DMS153 (cell line): ENCODE measurements at regions not wholly inside any gene's neighbourhood (a gene's known extent, or its start where the extent isn't known, plus 50 kb on each side); places are given as distances from the start of the nearest gene placed in this dataset.
"Not testable (repeated sequence)": the region's sequence is repeated elsewhere in the genome, so short reads cannot be mapped to it uniquely, and the experiment has no call there.

Experiments used
- DNase-seq: peaks from one replicate; lab custom pipeline; 2025; lab: John Stamatoyannopoulos, UW

DNA sequence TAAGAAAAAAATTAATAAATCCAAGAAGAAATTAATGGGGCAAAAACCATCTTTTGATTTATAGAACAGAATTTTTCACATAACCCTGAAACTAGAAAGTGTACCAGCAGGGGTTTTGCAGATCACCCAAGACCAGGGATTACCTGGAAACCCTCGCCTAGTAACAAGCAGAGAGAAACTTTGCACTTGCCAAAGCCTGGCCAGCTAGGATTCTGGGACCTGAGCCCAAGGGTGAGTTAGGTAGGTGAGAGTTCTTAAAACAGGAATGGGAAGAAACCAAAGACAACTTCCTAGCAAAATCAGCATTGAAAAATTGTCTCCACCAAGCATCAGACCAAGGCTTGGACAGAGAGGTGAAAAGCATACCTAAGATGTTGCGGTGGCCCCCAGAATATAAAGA lies 247.0 kb upstream of the NBEA start:
- DNase-seq = no peak

DNA sequence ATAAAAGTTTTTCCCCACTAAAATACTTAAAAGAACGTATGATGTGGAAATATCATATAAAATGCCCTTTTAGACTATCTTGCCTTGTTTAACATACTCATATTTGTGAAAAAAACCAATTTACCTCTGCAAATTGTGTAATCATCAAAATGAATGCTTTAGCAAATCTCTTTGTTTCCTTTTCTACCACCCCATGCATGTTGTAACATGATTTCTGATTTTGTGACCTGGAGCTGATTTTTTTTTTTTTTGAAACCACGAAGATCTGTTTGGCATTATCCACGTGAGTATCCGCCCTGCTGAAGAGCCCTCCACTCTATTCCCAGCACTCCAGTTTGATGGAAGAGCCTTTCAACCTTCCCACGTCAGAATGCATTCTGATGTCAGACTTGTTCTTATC lies 245.8 kb upstream of the NBEA start:
- no peak for DNase-seq

DNA sequence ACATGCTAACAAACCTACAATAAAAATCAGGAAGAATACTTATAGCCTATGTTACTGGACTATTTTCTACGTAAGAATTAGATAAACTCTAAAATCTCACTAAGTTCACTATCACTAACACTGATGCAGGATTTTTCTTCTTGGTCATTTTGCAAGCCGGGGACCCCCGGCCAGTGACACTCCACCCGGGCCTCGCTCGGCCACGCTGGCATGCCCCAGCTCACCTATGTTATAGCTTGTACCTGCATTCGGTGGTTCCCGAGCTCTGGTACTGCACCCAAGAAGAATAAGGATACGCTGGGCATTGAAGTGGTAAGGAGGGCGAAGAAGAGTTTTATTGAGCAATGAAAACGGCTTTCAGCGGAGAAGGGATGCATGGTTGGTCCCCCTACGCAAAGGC lies 245.3 kb upstream of the NBEA start:
- no peak for DNase-seq

DNA sequence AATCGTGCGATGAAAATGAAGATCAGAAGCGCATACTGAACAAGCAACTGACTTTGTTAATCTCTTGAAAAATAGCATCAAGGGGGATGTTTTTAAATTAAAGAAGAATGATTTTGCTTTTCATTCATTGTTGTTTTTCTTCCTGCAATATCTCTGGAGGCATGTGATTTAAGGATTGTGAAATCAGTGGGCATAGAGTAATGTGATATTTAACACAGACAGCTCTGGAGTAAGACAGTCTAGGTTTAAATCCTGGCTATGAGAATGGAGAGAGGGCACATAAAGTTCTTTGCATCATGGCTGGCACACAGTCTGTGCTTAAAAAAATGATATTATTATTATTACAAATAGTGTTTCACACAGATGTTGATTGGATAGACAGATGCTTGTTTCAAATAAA lies 243.1 kb upstream of the NBEA start:
- DNase-seq = no peak

DNA sequence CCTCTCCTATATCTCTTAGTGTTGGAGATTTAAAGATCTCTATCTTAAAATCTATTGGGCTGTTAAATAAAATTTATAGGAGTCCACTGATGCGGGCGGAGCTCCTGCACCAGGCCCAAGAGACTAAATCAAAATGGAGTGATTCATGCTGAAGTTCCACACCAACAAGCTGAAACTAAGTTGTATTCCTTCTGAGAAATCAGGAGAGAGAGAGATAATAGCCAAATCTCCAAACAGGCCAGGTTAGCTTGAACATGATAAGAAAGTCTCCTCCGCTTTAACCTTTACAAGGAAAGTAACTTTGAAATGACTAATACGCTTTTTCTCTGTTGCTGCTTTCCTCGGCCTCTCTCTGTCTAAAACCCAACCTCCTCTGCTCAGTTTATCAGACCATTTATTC lies 241.9 kb upstream of the NBEA start:
- DNase-seq = no peak

DNA sequence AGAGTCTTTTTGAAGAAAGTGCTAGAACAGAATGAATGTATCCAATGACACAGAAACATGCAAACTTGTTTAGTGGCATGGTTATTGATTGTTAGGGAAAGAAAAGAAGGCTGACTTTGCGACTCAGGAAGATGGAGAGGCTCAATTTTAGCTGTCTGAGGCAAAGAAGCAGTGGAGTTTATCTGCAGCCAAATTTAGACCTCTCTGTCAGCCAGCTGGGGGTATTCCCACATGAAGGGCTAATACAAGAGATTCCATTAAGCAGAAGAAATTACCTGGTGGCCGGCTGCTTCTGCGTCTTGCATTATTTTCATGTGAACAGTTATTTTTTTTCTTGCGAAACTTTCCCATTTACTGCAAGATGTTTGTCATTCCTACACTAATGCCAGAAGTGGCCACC lies 240.2 kb upstream of the NBEA start:
- DNase-seq = no peak

DNA sequence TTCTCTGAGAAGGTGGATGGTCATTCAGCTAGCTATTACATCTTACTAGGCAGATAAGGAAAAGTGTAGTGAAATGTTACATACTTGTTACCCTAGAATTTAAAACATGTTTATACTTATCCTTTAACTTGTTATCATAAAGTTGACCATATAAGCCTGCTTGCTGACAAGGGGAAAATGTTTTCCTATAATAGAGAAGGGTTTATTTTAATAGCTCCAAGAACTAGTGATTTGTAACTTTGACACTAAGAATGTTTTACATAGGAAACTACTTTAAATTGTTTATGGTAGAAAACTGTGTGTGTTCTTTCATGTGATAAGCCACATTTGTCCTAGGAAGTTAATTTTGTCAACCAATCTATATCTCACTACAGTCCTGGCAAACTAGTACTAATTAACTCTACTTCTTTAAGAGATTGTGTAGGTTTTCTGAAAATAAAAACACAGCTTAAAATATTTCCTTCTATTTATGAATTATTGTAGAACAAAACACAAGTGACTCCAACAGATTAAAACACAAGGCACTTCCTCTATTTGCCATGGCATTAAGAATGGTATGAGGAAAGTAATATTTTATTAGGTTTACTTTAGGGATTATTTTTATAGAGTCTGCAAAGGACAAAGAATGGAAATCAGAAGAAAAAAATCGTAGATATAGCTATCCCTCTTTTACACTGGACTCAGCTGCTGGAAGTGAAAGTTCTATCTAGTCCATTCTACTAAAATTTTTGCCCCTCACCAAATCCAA lies 233.3 kb upstream of the NBEA start:
- no peak for DNase-seq

DNA sequence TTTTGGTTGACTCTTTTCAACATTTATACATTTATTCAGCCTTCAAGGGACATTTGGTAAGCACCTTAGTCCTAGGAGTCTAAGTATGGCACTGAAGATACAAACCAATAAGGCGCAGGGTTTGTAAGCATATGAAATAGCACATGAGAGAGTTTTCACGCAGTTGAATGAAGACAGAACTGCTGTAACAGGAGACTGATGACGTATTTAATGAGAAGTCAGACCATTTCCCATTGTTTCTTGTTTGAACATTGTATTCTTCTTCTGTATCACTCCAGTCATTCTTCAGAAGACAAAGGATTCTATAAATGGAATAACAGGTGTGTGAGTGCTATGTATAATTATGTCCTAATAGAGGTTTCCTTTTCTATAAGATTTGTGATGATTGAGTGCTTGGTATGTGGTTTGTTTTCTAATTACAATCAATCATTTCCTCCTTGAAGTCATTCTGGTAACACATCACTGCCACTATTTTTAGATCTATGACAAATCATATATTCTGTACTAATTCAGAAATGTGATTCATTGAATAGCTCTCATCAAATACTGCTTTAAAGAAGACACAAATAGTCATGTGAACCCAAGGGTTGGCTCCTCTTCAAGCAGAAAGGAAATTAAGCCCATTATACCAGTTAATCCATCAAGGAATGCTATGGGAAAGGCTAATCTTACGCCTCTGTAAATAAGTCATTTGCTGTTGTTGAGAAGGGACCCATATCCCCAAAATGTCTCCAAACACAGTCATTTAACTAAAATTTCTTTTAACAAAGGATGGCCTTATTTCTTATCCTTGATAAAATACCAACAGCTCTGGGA lies 222.8 kb upstream of the NBEA start:
- peak; percentile 65 for DNase-seq

DNA sequence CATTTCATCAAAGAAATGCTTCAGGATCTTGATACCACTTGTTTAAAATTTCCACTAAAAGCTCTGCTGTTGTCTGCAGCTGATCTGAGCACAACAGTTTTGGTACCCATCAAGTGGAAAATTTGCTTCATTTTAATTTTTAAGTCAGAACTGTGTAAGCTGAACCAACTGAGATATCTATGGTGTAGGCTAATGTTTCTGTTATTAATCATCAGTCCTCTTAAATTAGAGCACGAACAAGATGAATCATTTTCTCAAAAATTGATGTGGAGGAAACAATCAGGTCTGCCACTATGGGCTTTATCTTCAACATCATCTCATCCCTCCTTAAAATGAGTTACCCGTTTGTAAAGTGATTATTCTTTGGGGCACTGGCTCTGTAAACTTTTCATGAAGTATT lies 221.5 kb upstream of the NBEA start:
- no peak for DNase-seq

DNA sequence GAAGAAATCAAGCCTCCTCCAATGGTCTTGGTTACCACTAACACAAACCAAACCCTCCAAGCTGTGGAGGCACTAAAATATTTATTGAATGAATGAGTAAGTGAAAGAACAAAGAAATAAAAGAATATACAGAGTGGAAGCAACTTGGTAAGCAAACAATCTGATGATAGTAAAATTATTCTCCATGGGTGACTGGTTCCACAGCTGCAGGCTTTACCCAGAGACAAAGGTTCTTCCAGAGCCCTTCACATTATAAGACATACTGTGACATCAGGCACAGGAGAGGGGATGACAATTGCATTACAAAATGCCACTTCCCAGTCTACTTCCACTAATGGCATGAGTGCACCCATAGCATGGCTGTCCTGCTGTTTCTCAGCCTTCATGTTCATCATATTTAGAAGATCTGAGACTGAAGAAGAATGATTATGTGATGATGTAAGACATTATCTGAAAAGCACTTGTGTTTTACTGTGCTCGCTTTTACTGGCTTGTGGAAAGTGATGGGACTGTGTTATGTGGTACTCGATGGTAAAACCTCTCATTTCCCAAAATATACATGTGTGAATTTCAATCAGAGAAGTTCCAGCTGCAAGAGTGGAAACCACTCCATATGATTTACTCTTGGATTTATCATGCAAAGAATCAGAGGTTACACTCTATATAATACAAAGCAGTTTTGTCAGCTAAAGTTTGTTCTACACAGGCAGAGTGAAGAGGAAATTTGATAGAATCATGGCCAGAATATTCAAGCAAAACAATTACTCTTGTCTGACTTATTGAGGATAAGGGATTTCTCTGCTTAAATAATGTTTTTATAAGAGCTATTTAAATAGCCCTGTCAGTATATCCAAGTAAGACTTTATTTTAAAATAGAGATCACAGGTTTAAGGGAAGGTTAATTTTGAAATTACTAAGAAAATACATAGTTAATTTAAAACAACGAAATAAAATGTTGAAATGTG lies 220.2 kb upstream of the NBEA start:
- DNase-seq = peak; percentile 68

DNA sequence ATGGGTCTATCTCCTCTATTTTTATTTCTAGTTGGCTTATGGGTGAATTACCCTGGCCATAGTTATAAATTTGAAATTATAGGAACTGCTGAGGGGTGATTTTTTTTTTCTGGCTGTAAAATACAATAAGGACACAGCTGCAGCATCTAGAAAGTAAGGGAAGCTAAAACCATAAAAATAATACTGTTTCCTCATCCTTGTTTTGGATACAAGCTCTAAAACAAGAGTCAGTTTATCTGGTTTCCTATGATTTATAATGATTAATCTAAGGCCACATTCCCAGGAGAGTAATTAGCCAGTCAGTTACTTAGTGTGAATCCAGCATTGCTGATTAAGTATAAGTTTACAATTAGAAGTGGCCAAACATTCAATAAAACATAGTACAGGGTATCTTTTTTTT lies 219.1 kb upstream of the NBEA start:
- DNase-seq = no peak

DNA sequence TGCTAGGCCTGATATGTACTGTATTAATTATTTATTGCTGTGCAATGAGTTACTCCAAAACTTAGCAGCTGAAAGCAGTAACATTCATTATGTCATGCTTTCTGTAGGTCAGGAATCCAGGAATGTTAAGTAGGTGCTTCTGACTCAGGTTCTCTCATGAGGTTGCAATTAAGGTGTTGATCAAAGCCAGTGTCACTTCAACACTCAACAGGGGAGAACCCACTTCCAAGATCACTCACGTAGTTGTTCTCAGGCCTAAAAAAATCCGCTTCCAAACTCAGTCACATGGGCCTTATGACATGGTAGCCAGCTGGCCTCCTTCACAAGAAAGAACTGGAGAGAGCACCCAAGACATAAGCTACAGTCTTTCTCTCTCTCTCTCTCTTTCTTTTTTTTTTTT lies 211.1 kb upstream of the NBEA start:
- DNase-seq = no peak

DNA sequence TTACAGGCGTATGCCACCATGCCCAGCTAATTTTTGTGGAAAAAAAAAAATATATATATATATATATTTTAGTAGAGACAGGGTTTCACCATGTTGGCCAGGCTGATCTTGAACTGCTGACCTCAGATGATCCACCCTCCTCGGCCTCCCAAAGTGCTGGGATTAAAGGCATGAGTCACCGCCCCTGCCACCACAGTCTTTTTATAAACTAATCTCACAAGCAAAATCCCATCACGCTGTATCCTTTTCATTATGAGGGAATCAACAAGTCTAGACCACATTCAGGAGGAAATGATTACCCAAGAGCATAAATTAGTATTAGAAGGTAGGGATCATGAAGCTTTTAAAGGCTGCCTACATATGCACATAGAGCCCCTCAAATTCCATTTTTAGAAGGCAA lies 210.6 kb upstream of the NBEA start:
- no peak for DNase-seq

DNA sequence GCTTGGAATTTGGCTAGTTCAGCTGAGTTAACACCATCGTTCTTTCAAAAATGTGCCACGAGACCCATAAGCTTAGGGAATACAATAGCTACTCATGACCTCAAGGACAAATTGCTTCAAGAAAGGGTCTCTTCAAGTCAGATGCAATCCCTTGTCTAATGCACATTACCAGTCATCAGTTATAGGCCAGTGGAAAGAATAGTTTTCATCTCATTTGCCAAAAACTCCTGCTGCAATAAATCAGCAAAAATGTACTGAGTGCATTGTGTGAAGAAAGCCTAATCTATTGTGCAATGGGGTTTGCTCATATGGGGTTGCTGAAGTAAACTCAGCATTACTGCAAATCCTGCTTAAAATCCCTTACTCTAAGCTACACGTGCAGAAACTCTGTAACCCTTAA lies 208.3 kb upstream of the NBEA start:
- DNase-seq = no peak

DNA sequence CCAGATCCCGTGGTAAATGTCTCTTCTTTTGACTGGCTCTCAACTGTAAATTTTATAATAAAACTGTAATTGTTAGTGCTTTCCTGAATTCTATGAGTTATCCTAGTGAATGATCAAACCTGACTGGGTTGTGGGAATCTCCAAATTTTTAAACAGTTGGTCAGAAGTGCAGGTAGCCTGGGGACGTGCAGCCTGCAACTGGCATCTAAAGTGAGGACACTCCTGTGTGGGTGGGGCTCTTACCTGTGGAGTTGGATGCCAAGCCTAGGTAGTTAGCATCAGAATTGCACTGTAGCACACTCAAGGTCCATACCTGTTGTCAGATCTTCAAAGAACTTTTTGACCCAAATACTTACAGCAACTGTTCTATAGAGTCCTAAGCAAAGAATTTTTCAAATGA lies 207.1 kb upstream of the NBEA start:
- DNase-seq = no peak

DNA sequence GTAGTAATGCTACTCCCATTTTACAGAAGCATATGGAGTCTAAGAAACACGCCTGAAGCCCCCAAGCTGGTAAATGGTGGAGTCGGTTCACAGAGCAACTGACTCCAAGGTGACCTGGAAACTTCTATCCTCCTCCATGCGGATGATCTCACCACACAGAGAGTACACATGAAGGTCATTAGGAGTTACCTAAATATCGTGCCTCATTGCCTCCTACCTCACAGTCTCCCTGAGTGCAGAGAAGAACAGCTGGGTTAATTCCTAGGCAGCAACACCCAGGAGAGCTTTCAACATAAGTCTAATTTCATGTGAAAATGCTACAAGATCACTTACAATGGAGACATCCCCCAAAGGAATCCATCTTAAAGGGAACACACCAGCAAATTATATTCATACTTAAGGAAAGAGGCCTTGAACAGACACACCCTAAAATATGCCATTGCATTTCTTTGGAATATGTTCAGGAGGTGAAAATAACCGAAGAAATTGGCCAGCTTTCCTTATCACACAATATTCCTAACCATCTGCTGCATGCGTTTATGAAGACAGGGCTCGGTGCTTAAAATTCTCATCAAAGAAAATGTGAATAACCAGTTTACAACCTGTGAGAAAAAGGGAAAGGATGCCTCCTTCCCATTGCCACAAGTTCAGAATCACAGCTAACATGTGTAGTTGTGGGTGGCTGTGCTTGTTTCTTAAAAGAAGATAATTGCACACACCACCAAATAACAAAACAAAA lies 203.6 kb upstream of the NBEA start:
- no peak for DNase-seq

DNA sequence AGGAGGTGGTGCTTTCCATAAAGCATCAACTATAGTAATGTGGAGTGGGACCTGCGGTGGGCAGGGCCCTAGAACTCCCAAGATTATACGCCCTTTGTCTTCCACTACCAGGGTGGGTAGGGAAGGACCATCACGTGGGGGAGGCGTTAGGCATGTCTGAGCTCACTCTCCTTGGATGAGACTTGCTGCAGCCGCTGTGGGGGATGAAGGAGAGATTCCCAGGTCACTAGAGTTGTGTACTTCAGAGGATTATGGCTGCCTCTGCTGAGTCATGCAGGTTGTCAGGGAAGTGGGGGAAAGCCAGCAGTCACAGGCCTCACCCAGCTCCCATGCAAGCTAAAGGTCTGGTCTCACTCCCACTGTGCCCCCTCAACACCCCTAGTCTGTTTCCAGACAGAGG lies 195.0 kb upstream of the NBEA start:
- not testable (repeated sequence) for DNase-seq

DNA sequence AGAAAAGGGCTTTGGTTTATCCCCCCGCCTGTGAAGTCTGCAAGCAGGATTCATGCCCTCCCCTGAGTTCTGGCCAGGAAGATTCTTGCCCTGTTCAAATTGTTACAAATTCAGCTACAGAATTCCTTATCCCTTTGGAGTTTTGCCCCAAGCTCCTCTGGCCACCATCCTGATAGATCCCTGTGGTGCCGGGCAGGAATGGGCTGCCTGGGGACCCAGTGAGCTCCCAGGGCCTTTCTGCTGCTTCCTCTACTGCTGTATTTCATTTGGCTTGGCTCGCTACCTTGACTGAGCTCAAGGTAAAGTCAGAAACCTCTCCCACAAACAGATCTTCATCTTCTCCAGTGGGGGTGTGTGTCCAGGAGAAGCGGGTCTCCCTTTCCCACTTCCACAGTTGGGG lies 194.6 kb upstream of the NBEA start:
- DNase-seq = no peak

DNA sequence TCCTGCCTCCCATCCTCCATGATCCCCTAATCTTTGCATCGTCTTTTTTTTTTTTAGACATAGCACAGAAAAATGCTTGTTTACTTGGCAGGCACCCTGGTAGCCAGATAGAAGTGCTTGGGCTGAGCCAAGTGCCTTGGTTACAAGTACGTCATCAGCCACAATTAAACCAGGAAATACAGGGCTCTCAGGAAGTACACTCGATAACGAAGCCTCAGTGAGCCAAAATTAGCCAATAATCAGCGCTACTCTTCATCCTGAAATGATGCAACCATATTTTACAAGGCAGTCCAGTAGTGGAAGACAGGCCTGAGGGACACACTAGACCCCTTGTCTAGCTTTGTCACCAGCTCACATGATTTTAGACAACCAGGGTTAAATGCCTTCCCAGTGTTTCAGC lies 194.0 kb upstream of the NBEA start:
- DNase-seq = peak; percentile 87

DNA sequence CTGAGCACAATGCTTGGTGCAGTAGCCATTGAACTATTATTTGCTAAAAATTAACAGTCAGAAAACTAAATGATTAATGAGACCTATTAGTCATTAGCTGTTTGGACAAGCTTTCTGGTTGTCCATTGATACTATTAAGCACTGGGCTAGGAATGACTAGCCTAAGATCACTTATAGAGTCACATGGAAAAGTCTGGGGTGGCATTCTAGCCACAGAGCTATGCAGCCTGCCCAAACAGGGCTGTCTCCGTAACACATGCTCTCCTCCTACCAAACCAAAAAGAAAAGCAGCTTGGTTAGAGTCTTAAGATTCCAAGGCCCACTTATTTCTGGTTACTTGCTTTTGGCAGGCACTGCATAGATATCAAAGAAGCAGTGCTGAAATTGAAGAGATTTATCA lies 193.5 kb upstream of the NBEA start:
- no peak for DNase-seq

DNA sequence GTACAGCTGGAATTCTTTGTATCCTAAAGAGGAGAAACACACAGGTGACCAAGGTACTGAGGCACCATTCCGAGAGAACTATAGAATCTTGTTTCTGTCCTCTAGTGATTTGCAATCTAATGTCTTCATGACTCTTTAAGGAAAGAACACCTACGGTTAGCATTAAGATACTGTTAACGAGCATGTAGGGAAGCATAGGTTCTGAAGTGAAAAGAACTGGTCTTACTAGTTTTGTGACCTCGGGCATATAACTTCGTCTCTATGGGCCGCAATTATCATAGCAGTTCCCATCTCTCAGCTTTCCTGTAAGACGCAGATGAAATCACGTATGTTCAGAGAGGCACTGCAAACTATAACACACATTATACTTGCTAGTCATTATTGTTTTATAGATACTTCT lies 193.0 kb upstream of the NBEA start:
- peak; percentile 3 for DNase-seq
